ENCODE measurements at regions not wholly inside any gene's neighbourhood (a gene's known extent, or its start where the extent isn't known, plus 50 kb on each side); places are given as distances from the start of the nearest gene placed in this dataset.
"Not testable (repeated sequence)": the region's sequence is repeated elsewhere in the genome, so short reads cannot be mapped to it uniquely, and the experiment has no call there.

- not testable (repeated sequence) for H3K27ac Mint-ChIP-seq; DNase-seq; ATAC-seq (ENCODE audit: low read depth in 2 of 2); H3K9me3 Mint-ChIP-seq; H3K36me3 Mint-ChIP-seq; H3K4me3 Mint-ChIP-seq; H3K4me1 Mint-ChIP-seq
- peaks cover 4 to 23% (median 5%) of the 10 kb centered on the region in 3 donors for H3K27me3 Mint-ChIP-seq
Measured at GRCh38 chr11:134982432-134982831, 570.4 kb upstream of the B3GAT1 start.

- DNase-seq: no peak
- no peaks in the 10 kb centered on the region for H3K36me3 Mint-ChIP-seq
Measured at GRCh38 chr11:134981835-134982234, 569.8 kb upstream of the B3GAT1 start.

GRCh38 chr11:134980819-134981710 is 569.0 kb upstream of the B3GAT1 start:
- Mint-ChIP-seq H3K4me3 (no peak overlapping the region), H3K9me3 (peaks cover 0 to 4% (median 0%) of the 10 kb centered on the region in 7 donors), H3K27ac (no peak overlapping the region), H3K4me1 (no peaks in the 10 kb centered on the region), H3K36me3 (no peaks in the 10 kb centered on the region), H3K27me3 (peaks cover 0 to 19% (median 4%) of the 10 kb centered on the region in 3 donors)
- DNase-seq (no peak), ATAC-seq (ENCODE audit: low read depth in 2 of 2) (no peak)

More at GRCh38 chr11:134981835-134982234, 569.8 kb upstream of the B3GAT1 start:
- Mint-ChIP-seq H3K4me1 (no peaks in the 10 kb centered on the region), H3K4me3 (no peak overlapping the region), H3K27ac (no peak overlapping the region), H3K9me3 (peaks cover 0 to 2% (median 0%) of the 10 kb centered on the region in 7 donors), H3K27me3 (peaks cover 0 to 19% (median 4%) of the 10 kb centered on the region in 3 donors)
- no peak for ATAC-seq (ENCODE audit: low read depth in 2 of 2)

GRCh38 chr11:134979089-134979457 is 567.0 kb upstream of the B3GAT1 start:
- H3K27ac Mint-ChIP-seq; H3K4me3 Mint-ChIP-seq; H3K36me3 Mint-ChIP-seq; H3K9me3 Mint-ChIP-seq; DNase-seq; H3K4me1 Mint-ChIP-seq; H3K27me3 Mint-ChIP-seq; ATAC-seq (ENCODE audit: low read depth in 2 of 2): not testable (repeated sequence)

DNA sequence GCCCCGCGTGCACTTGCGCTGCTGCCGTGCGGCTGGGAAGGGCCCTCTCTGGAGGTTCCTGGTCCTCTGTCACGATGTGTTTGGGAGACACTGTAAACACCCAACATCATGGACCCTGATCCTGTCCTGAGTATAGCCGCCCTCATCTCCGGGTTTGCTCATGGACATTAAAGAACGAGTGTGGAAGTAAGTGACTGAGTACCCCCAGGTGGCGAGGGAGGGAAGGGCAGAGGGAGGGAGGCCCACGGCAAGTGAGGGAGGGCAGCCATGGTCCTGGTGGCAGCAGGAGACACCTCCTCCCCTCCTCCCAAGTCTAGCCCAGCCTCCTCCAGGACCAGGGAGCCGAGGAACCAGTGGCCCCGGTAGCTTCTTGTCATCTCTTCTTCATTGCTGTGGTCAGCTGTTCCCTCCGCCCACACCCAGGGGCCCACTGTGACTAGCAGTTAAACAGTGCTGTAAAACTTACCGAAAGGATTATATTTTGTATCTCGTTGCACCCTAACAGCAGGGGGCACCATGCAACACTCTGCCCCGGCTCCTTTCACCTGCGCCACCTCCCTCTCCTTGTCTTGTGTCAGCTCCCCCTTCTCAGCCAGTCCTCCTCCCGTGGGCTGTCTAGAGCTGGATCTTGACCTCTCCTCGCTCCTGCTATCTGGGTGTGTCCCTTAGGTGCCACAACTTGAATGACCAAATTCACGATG is 566.5 kb upstream of the B3GAT1 start:
- DNase-seq (no peak), ATAC-seq (ENCODE audit: low read depth in 2 of 2) (no peak)
- H3K27me3 Mint-ChIP-seq: peaks cover 0 to 7% (median 0%) of the 10 kb centered on the region in 3 donors
- H3K4me1 Mint-ChIP-seq: no peaks in the 10 kb centered on the region
- peak overlapping the region in 1 of 6 donors; percentile 36 for H3K27ac Mint-ChIP-seq
- peaks cover 0 to 6% (median 0%) of the 10 kb centered on the region in 7 donors for H3K9me3 Mint-ChIP-seq
- no peaks in the 10 kb centered on the region for H3K36me3 Mint-ChIP-seq
- no peak overlapping the region for H3K4me3 Mint-ChIP-seq

GRCh38 chr11:134976551-134976950 is 564.5 kb upstream of the B3GAT1 start:
- Mint-ChIP-seq H3K4me3 (no peak overlapping the region), H3K36me3 (no peaks in the 10 kb centered on the region), H3K27me3 (peaks cover 0 to 7% (median 0%) of the 10 kb centered on the region in 3 donors), H3K27ac (no peak overlapping the region), H3K4me1 (no peaks in the 10 kb centered on the region), H3K9me3 (peaks cover 0 to 6% (median 0%) of the 10 kb centered on the region in 7 donors)
- DNase-seq (no peak), ATAC-seq (ENCODE audit: low read depth in 2 of 2) (no peak)

DNA sequence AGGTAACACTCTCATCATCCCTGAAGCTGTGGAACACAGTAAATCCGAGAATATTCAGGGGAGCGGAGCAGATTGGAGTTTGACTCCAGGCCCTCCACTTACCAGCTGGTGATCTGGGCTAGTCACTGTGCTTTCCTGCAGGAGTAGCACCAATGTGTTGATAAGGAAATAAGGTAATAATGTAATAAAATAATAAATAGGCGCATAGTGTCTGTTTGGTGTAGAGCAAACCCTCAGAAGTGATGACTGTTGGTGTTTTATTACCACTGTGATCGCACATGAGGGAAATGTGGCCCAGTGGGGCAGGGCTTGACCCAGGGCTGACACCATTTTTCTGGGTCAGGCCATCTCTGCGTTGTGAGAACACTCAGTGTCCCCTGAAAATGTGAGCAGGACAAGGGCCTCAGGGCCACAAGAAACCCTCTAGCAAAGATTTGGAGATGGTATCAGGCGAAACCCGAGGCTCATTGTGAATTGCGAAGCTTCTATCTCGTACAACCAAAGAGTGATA is 563.9 kb upstream of the B3GAT1 start:
- H3K27me3 Mint-ChIP-seq: peaks cover 0 to 7% (median 0%) of the 10 kb centered on the region in 3 donors
- H3K36me3 Mint-ChIP-seq: no peaks in the 10 kb centered on the region
- ATAC-seq (ENCODE audit: low read depth in 2 of 2) (no peak), DNase-seq (no peak)
- H3K4me3 Mint-ChIP-seq: no peak overlapping the region
- H3K27ac Mint-ChIP-seq: no peak overlapping the region
- H3K4me1 Mint-ChIP-seq: no peaks in the 10 kb centered on the region
- peaks cover 0 to 6% (median 0%) of the 10 kb centered on the region in 7 donors for H3K9me3 Mint-ChIP-seq

- DNase-seq (no peak), ATAC-seq (ENCODE audit: low read depth in 2 of 2) (no peak)
- no peak overlapping the region for H3K27ac Mint-ChIP-seq
- H3K4me3 Mint-ChIP-seq: no peak overlapping the region
- H3K27me3 Mint-ChIP-seq: peaks cover 0 to 4% (median 3%) of the 10 kb centered on the region in 3 donors
- no peaks in the 10 kb centered on the region for H3K36me3 Mint-ChIP-seq
- peaks cover 0 to 6% (median 0%) of the 10 kb centered on the region in 7 donors for H3K9me3 Mint-ChIP-seq
- H3K4me1 Mint-ChIP-seq: no peaks in the 10 kb centered on the region
Measured at GRCh38 chr11:134973801-134974200, 561.8 kb upstream of the B3GAT1 start.

GRCh38 chr11:134971381-134971780 is 559.3 kb upstream of the B3GAT1 start:
- ATAC-seq (ENCODE audit: low read depth in 2 of 2) (no peak), DNase-seq (no peak)
- H3K4me3 Mint-ChIP-seq: no peak overlapping the region
- peaks cover 0 to 5% (median 4%) of the 10 kb centered on the region in 3 donors for H3K27me3 Mint-ChIP-seq
- H3K9me3 Mint-ChIP-seq: peaks cover 0 to 6% (median 0%) of the 10 kb centered on the region in 7 donors
- no peaks in the 10 kb centered on the region for H3K36me3 Mint-ChIP-seq
- H3K27ac Mint-ChIP-seq: no peak overlapping the region
- H3K4me1 Mint-ChIP-seq: no peaks in the 10 kb centered on the region

DNA sequence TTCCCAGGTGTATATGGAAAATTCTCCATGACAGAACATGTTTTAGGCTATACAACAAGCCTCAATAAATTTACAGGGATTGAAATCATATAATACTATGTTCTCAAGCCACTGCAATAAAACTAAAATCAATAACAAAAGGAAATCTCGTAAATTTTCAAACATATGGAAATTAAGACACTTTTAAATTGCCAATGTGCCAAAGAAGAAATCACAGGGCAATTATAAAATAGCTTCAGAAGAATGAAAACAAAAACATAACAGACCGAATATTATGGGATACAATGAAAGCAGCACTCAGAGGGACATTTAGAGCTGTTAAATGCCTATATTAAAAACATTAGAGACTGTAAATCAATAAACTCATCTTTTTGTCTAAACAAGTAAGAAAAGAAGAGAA is 555.7 kb upstream of the B3GAT1 start:
- no peak overlapping the region for H3K27ac Mint-ChIP-seq

DNA sequence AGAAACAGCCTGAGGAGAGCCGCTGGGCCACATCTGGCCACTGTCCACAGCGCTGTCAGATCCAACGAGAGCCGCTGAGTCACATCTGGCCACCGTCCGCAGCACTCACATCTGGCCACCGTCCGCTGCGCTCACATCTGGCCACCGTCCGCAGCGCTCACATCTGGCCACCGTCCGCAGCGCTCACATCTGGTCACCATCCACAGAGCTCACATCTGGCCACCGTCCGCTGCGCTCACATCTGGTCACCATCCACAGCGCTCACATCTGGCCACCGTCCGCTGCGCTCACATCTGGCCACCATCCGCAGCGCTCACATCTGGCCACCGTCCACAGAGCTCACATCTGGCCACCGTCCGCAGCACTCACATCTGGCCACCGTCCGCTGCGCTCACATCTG is 549.3 kb upstream of the B3GAT1 start:
- DNase-seq, H3K4me3 Mint-ChIP-seq, H3K9me3 Mint-ChIP-seq: not testable (repeated sequence)

More for the DNA sequence above, 555.7 kb upstream of the B3GAT1 start:
- no peak for ATAC-seq (ENCODE audit: low read depth in 2 of 2)
- H3K4me1 Mint-ChIP-seq: no peaks in the 10 kb centered on the region
- H3K9me3 Mint-ChIP-seq: peaks cover 0 to 8% (median 0%) of the 10 kb centered on the region in 7 donors
- peaks cover 0 to 14% (median 7%) of the 10 kb centered on the region in 3 donors for H3K27me3 Mint-ChIP-seq
- DNase-seq: no peak
- no peak overlapping the region for H3K4me3 Mint-ChIP-seq
- no peaks in the 10 kb centered on the region for H3K36me3 Mint-ChIP-seq

DNA sequence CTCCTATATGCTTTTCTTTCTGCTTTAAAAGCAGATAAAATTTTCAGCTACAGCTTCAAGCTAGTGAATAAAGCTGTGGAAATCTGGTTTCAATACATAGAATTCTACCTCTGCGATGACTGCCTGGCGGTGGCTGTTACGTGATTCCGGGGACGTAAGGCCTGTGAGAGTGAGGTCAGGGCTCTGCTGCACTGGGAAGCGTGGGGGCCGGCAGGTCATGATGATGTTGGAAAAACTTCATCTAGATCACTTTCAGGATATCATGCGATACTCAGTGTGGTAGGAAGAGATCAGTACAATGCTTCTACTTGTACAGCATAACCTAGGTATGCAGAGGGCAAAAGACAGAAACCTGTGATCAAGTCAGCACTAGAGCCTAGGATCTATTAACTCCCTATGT is 546.8 kb upstream of the B3GAT1 start:
- H3K4me1 Mint-ChIP-seq: no peaks in the 10 kb centered on the region

More for the DNA sequence above, 549.3 kb upstream of the B3GAT1 start:
- ATAC-seq (ENCODE audit: low read depth in 2 of 2); H3K27ac Mint-ChIP-seq; H3K4me1 Mint-ChIP-seq; H3K36me3 Mint-ChIP-seq; H3K27me3 Mint-ChIP-seq: not testable (repeated sequence)

DNA sequence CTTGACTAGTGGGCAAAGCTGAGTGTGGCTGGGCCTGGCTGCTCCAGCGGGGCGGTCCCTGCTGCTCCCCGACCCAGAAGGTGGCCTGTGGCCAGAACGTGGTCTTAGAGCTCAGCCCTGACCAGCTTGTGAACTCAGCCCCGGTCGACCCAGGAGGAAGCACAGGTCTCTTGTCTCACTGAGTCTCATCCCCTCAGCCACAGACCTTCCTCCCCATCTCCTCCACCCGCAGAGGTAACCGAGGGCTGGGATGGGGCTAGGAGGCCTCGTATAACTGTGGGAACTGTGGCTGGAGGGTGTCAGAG is 546.2 kb upstream of the B3GAT1 start:
- no peak for ATAC-seq (ENCODE audit: low read depth in 2 of 2)
- no peak overlapping the region for H3K27ac Mint-ChIP-seq
- peaks cover 0 to 9% (median 3%) of the 10 kb centered on the region in 7 donors for H3K9me3 Mint-ChIP-seq
- H3K36me3 Mint-ChIP-seq: no peaks in the 10 kb centered on the region
- H3K4me1 Mint-ChIP-seq: no peaks in the 10 kb centered on the region
- H3K27me3 Mint-ChIP-seq: peaks cover 4 to 13% (median 8%) of the 10 kb centered on the region in 3 donors
- no peak overlapping the region for H3K4me3 Mint-ChIP-seq
- no peak for DNase-seq

More for the DNA sequence above, 546.8 kb upstream of the B3GAT1 start:
- Mint-ChIP-seq H3K27ac (no peak overlapping the region), H3K4me3 (no peak overlapping the region), H3K27me3 (peaks cover 4 to 13% (median 6%) of the 10 kb centered on the region in 3 donors), H3K36me3 (no peaks in the 10 kb centered on the region), H3K9me3 (peaks cover 0 to 9% (median 3%) of the 10 kb centered on the region in 7 donors)
- DNase-seq (no peak), ATAC-seq (ENCODE audit: low read depth in 2 of 2) (no peak)
